C4-2B (cell line): ENCODE measurements at regions not wholly inside any gene's neighbourhood (a gene's known extent, or its start where the extent isn't known, plus 50 kb on each side); places are given as distances from the start of the nearest gene placed in this dataset.

Experiments
- H3K27ac ChIP-seq: fragments of 450-650 bp; 2 replicates; pipeline ENCODE4 v1.5.1; 2017
- ZFX ChIP-seq: fragments of 450-650 bp; IDR thresholded peaks from 2 replicates; pipeline ENCODE4 v1.6.1; 2017
- TF ChIP-seq, protein P1 (sequence below): fragments of 450-650 bp; conservative IDR thresholded peaks from 2 replicates; pipeline ENCODE4 v1.5.1; 2017; ENCODE audit warnings: mild to moderate bottlenecking

DNA sequence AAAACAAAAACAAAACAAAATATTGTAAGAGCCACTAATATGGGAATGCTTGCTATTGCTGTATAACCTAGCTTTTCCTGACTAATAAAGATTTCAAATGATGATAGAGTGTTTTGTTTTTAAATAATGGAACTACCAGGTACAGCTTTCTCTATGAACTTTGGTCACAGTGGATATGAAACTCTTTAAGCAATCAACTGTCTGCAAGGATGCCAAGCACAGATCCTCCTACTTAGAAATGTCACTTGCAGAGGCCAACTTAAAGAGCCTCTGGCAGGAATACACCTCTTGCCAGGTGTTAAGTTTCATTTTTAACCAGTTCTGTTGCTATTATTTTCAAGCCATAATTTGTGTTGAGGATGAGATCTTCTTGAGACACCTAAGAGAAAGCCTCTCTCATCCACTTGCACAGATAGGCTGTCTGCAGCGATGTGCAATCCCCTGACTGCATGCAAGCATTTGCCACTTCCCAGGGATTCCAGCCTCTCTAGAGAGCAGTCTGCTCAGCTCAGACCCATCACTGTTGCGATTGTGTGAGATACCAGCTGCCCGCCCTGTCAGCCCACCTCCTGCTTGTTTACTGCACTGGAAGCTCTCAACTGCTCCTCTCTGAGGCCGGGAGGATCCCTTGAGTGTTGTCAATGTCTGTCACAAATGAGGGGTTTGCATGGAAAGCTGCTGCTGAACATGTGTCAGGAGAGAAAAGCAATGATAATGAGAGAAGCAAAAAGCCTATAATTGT is 86.1 kb upstream of the SCG2 start:
- no peak for TF ChIP-seq ZFX
- TF ChIP-seq, protein P1, sequence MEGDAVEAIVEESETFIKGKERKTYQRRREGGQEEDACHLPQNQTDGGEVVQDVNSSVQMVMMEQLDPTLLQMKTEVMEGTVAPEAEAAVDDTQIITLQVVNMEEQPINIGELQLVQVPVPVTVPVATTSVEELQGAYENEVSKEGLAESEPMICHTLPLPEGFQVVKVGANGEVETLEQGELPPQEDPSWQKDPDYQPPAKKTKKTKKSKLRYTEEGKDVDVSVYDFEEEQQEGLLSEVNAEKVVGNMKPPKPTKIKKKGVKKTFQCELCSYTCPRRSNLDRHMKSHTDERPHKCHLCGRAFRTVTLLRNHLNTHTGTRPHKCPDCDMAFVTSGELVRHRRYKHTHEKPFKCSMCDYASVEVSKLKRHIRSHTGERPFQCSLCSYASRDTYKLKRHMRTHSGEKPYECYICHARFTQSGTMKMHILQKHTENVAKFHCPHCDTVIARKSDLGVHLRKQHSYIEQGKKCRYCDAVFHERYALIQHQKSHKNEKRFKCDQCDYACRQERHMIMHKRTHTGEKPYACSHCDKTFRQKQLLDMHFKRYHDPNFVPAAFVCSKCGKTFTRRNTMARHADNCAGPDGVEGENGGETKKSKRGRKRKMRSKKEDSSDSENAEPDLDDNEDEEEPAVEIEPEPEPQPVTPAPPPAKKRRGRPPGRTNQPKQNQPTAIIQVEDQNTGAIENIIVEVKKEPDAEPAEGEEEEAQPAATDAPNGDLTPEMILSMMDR: no peak
- H3K27ac ChIP-seq: no peak overlapping the region

GRCh38 chr2:223681125-223681524 is 79.0 kb upstream of the SCG2 start:
- no peak overlapping the region for H3K27ac ChIP-seq
- TF ChIP-seq ZFX: no peak
- TF ChIP-seq, protein P1: no peak

- no peak for TF ChIP-seq ZFX
- TF ChIP-seq, protein P1: peak; percentile 75
Observed at GRCh38 chr2:223674998-223675609, 72.9 kb upstream of the SCG2 start.

GRCh38 chr2:223669453-223670225 is 67.5 kb upstream of the SCG2 start:
- TF ChIP-seq, protein P1: no peak
- no peak for TF ChIP-seq ZFX
- H3K27ac ChIP-seq: no peak overlapping the region

More at GRCh38 chr2:223674998-223675609, 72.9 kb upstream of the SCG2 start:
- no peak overlapping the region for H3K27ac ChIP-seq

- no peak for TF ChIP-seq ZFX
- TF ChIP-seq, protein P1: no peak
- H3K27ac ChIP-seq: no peak overlapping the region
Observed at GRCh38 chr2:223668302-223668998, 66.3 kb upstream of the SCG2 start.

DNA sequence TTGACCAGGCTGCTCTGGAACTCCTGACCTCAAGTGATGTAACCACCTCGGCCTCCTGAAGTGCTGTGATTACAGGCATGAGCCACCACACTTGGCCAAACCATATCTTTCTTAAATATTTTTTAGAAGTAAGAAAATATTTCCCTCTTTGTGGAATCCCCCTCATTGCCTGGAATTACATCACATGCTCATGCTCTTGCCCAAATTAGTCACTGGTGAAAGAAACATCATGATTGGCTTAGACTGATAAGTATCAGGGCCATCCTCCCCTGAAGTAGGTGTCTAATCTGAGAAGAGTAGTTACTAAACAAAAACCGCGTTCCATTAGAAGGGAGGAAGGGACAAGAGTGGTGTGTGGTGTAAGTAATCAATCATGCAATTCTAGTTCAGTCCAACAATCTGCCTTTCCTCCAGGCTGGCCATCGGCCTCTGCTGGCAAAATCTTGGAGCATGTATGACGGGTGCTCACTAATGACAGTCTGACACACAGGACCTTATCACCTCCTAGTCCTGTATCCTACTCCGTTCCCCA is 52.3 kb upstream of the SCG2 start:
- TF ChIP-seq, protein P1: no peak
- no peak for TF ChIP-seq ZFX
- no peak overlapping the region for H3K27ac ChIP-seq
